GM12892 (cell line): ENCODE measurements at regions not wholly inside any gene's neighbourhood (a gene's known extent, or its start where the extent isn't known, plus 50 kb on each side); places are given as distances from the start of the nearest gene placed in this dataset.

Source experiments
- POLR2A ChIP-seq: IDR thresholded peaks from 2 replicates; pipeline ENCODE4 v1.6.1; 2011; ENCODE audit warnings: low read depth, low read length, control low read depth
- POLR2AphosphoS5 ChIP-seq: IDR thresholded peaks from 2 replicates; pipeline ENCODE4 v1.6.1; 2011; ENCODE audit warnings: low read depth, low read length, control low read depth

- TF ChIP-seq POLR2AphosphoS5 = no peak
- no peak for TF ChIP-seq POLR2A
Measured at GRCh38 chr6:154649721-154650120, 83.5 kb upstream of the SCAF8 start.
